ENCODE measurements at regions not wholly inside any gene's neighbourhood (a gene's known extent, or its start where the extent isn't known, plus 50 kb on each side); places are given as distances from the start of the nearest gene placed in this dataset.
A peak's percentile ranks its signal among the peaks of the same experiment; 100 is the strongest.

GRCh38 chr12:111086947-111087700 lies 166.7 kb upstream of the MYL2 start:
- Histone ChIP-seq H3K9me3 (ENCODE audit: control insufficient read depth, insufficient read depth, low read length) (peaks cover 2% of the 10 kb centered on the region), H3K36me3 (ENCODE audit: control insufficient read depth, insufficient read depth, low read length) (no peaks in the 10 kb centered on the region), H3K9ac (ENCODE audit: low read depth, low read length) (no peak overlapping the region), H3K4me1 (ENCODE audit: control insufficient read depth, insufficient read depth, low read length) (peaks cover 3% of the 10 kb centered on the region), H3K27me3 (ENCODE audit: control insufficient read depth, insufficient read depth, low read length) (no peaks in the 10 kb centered on the region), H3K4me3 (ENCODE audit: low read depth, low read length) (no peak overlapping the region)

GRCh38 chr12:111085096-111085495 lies 164.7 kb upstream of the MYL2 start:
- no peaks in the 10 kb centered on the region for H3K36me3 ChIP-seq (ENCODE audit: control insufficient read depth, insufficient read depth, low read length)
- H3K4me1 ChIP-seq (ENCODE audit: control insufficient read depth, insufficient read depth, low read length) = peaks cover 3% of the 10 kb centered on the region
- H3K9ac ChIP-seq (ENCODE audit: low read depth, low read length) = no peak overlapping the region
- H3K27me3 ChIP-seq (ENCODE audit: control insufficient read depth, insufficient read depth, low read length) = no peaks in the 10 kb centered on the region
- H3K9me3 ChIP-seq (ENCODE audit: control insufficient read depth, insufficient read depth, low read length) = peaks cover 2% of the 10 kb centered on the region
- H3K4me3 ChIP-seq (ENCODE audit: low read depth, low read length) = no peak overlapping the region

DNA sequence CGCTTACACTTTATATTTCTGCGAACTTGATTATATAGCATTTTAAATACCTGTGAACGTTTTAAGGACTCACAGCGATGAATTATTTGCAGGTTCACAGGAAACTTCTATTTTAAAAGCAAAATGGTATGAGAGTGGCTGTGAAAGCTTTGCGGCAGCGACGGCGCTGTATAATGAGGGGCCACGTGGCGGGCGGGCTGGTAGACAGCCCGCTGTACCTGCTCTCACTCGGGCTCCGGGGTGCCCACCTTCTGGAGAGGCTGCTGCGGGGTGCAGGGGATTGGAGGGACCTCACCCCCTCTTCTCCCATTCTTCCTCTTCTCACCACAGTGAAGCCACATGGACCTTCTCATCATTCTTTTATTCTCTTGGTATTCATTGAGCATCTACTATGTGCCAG lies 164.2 kb upstream of the MYL2 start:
- H3K4me3 ChIP-seq (ENCODE audit: low read depth, low read length) = no peak overlapping the region
- H3K9ac ChIP-seq (ENCODE audit: low read depth, low read length) = no peak overlapping the region
- H3K36me3 ChIP-seq (ENCODE audit: control insufficient read depth, insufficient read depth, low read length) = no peaks in the 10 kb centered on the region
- H3K4me1 ChIP-seq (ENCODE audit: control insufficient read depth, insufficient read depth, low read length) = peaks cover 3% of the 10 kb centered on the region
- H3K27me3 ChIP-seq (ENCODE audit: control insufficient read depth, insufficient read depth, low read length) = no peaks in the 10 kb centered on the region
- H3K9me3 ChIP-seq (ENCODE audit: control insufficient read depth, insufficient read depth, low read length) = peaks cover 2% of the 10 kb centered on the region

DNA sequence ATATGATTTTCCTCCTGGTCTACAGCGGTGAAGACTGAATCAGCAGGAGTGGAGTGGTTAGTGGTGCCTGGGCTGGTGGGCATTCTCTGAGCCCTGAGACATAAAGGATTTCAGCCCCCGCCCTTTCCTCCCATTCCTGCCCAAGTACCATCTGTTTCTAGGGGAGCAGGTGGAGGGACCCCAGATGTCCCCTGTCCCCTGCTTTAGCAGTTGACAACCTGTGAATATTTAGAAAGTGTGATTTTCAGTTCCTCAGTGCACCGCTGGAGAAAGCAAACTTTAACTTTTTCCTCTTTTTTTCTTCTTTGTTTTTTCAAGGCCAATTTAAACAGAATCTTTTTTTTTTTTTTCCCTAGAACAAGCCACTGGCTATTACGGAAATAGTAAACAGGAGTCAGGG lies 163.8 kb upstream of the MYL2 start:
- H3K4me3 ChIP-seq (ENCODE audit: low read depth, low read length) = no peak overlapping the region
- no peaks in the 10 kb centered on the region for H3K27me3 ChIP-seq (ENCODE audit: control insufficient read depth, insufficient read depth, low read length)
- H3K4me1 ChIP-seq (ENCODE audit: control insufficient read depth, insufficient read depth, low read length) = peaks cover 3% of the 10 kb centered on the region
- H3K9me3 ChIP-seq (ENCODE audit: control insufficient read depth, insufficient read depth, low read length) = peaks cover 2% of the 10 kb centered on the region
- H3K36me3 ChIP-seq (ENCODE audit: control insufficient read depth, insufficient read depth, low read length) = no peaks in the 10 kb centered on the region
- H3K9ac ChIP-seq (ENCODE audit: low read depth, low read length) = no peak overlapping the region

DNA sequence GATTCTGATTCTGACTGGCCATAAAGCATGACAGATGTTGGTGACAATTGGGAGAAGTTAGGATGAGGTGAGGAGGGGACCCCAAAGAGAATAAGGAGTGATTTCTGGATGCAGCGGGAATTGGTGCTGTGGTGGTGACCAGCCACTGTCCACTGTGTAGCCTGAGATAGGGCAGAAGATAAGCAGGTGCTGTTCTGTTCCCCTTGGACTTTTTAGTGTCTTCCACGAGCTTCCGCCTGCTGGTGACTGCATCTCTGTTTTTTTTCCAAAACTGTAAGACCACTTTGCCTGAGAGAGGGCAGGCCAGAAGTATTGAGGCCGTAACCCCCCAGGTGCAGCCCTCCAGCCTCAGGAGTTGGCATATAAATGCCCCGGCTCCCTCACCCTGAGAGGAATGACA lies 161.2 kb upstream of the MYL2 start:
- Histone ChIP-seq H3K27me3 (ENCODE audit: control insufficient read depth, insufficient read depth, low read length) (no peaks in the 10 kb centered on the region), H3K9ac (ENCODE audit: low read depth, low read length) (no peak overlapping the region), H3K9me3 (ENCODE audit: control insufficient read depth, insufficient read depth, low read length) (peaks cover 2% of the 10 kb centered on the region), H3K4me3 (ENCODE audit: low read depth, low read length) (no peak overlapping the region), H3K4me1 (ENCODE audit: control insufficient read depth, insufficient read depth, low read length) (peaks cover 3% of the 10 kb centered on the region), H3K36me3 (ENCODE audit: control insufficient read depth, insufficient read depth, low read length) (no peaks in the 10 kb centered on the region)

- H3K9me3 ChIP-seq (ENCODE audit: control insufficient read depth, insufficient read depth, low read length) = no peaks in the 10 kb centered on the region
- no peaks in the 10 kb centered on the region for H3K27me3 ChIP-seq (ENCODE audit: control insufficient read depth, insufficient read depth, low read length)
- H3K4me3 ChIP-seq (ENCODE audit: low read depth, low read length) = no peak overlapping the region
These were observed 158.4 kb upstream of the MYL2 start for GRCh38 chr12:111078731-111079130.

GRCh38 chr12:111076611-111077451 lies 156.5 kb upstream of the MYL2 start:
- Histone ChIP-seq H3K9ac (ENCODE audit: low read depth, low read length) (no peak overlapping the region), H3K9me3 (ENCODE audit: control insufficient read depth, insufficient read depth, low read length) (no peaks in the 10 kb centered on the region), H3K4me3 (ENCODE audit: low read depth, low read length) (no peak overlapping the region), H3K36me3 (ENCODE audit: control insufficient read depth, insufficient read depth, low read length) (no peaks in the 10 kb centered on the region), H3K4me1 (ENCODE audit: control insufficient read depth, insufficient read depth, low read length) (peaks cover 7% of the 10 kb centered on the region), H3K27me3 (ENCODE audit: control insufficient read depth, insufficient read depth, low read length) (no peaks in the 10 kb centered on the region)

More at GRCh38 chr12:111078731-111079130, 158.4 kb upstream of the MYL2 start:
- Histone ChIP-seq H3K9ac (ENCODE audit: low read depth, low read length) (no peak overlapping the region), H3K4me1 (ENCODE audit: control insufficient read depth, insufficient read depth, low read length) (peaks cover 4% of the 10 kb centered on the region), H3K36me3 (ENCODE audit: control insufficient read depth, insufficient read depth, low read length) (no peaks in the 10 kb centered on the region)

- Histone ChIP-seq H3K27me3 (ENCODE audit: control insufficient read depth, insufficient read depth, low read length) (no peaks in the 10 kb centered on the region), H3K9ac (ENCODE audit: low read depth, low read length) (no peak overlapping the region), H3K4me3 (ENCODE audit: low read depth, low read length) (no peak overlapping the region), H3K9me3 (ENCODE audit: control insufficient read depth, insufficient read depth, low read length) (no peaks in the 10 kb centered on the region), H3K4me1 (ENCODE audit: control insufficient read depth, insufficient read depth, low read length) (peaks cover 9% of the 10 kb centered on the region), H3K36me3 (ENCODE audit: control insufficient read depth, insufficient read depth, low read length) (no peaks in the 10 kb centered on the region)
These were observed 155.8 kb upstream of the MYL2 start for GRCh38 chr12:111076199-111076598.

- no peaks in the 10 kb centered on the region for H3K9me3 ChIP-seq (ENCODE audit: control insufficient read depth, insufficient read depth, low read length)
- peaks cover 9% of the 10 kb centered on the region for H3K4me1 ChIP-seq (ENCODE audit: control insufficient read depth, insufficient read depth, low read length)
- H3K27me3 ChIP-seq (ENCODE audit: control insufficient read depth, insufficient read depth, low read length) = no peaks in the 10 kb centered on the region
- no peak overlapping the region for H3K9ac ChIP-seq (ENCODE audit: low read depth, low read length)
- no peaks in the 10 kb centered on the region for H3K36me3 ChIP-seq (ENCODE audit: control insufficient read depth, insufficient read depth, low read length)
- no peak overlapping the region for H3K4me3 ChIP-seq (ENCODE audit: low read depth, low read length)
These were observed 154.6 kb upstream of the MYL2 start for GRCh38 chr12:111074965-111075364.

DNA sequence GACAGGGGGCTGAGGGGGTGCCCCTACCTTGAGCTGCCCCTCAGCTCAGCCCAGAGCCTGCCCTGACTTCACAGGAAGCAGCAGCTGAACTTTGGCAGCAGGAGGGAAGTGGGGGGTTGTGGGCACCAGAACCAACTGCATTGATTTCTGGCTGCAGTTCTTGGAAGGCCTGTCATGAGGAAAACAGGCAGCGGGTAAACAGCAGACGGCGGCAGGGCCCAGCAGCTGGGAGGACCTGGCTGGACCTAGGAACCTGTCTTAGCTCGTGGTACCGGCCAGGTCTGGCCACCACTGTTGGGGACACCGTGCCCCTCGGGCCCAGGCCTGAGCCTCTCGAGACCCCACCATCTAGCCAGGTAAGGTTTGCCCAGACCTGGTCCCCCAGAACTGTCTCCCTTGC lies 154.2 kb upstream of the MYL2 start:
- Histone ChIP-seq H3K4me3 (ENCODE audit: low read depth, low read length) (no peak overlapping the region), H3K36me3 (ENCODE audit: control insufficient read depth, insufficient read depth, low read length) (no peaks in the 10 kb centered on the region), H3K9ac (ENCODE audit: low read depth, low read length) (peak overlapping the region; percentile 28), H3K9me3 (ENCODE audit: control insufficient read depth, insufficient read depth, low read length) (no peaks in the 10 kb centered on the region), H3K4me1 (ENCODE audit: control insufficient read depth, insufficient read depth, low read length) (peaks cover 9% of the 10 kb centered on the region), H3K27me3 (ENCODE audit: control insufficient read depth, insufficient read depth, low read length) (no peaks in the 10 kb centered on the region)

- H3K4me3 ChIP-seq (ENCODE audit: low read depth, low read length) = no peak overlapping the region
- no peaks in the 10 kb centered on the region for H3K36me3 ChIP-seq (ENCODE audit: control insufficient read depth, insufficient read depth, low read length)
- no peak overlapping the region for H3K9ac ChIP-seq (ENCODE audit: low read depth, low read length)
- no peaks in the 10 kb centered on the region for H3K27me3 ChIP-seq (ENCODE audit: control insufficient read depth, insufficient read depth, low read length)
- H3K9me3 ChIP-seq (ENCODE audit: control insufficient read depth, insufficient read depth, low read length) = no peaks in the 10 kb centered on the region
- H3K4me1 ChIP-seq (ENCODE audit: control insufficient read depth, insufficient read depth, low read length) = peaks cover 9% of the 10 kb centered on the region
These were observed 153.0 kb upstream of the MYL2 start for GRCh38 chr12:111073370-111073769.

DNA sequence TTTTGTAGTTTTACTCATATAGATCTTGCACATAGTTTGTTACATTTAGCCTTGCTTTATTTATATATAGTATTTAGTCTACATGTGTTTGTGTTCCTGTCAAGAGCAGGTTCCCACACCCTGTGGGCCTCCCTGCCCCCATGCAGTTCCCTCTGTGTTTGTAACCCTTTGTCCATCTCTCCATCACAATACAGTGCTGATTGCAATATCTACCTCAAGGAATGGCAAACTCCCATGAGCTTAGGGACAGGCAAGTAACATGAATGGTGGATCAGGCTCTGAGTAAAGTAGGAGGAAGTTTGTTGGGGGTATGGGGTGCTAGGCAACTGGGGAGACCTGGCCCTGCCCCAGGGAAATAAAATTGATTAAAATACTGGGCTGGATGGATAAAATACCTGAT lies 151.9 kb upstream of the MYL2 start:
- H3K9me3 ChIP-seq (ENCODE audit: control insufficient read depth, insufficient read depth, low read length) = no peaks in the 10 kb centered on the region
- H3K36me3 ChIP-seq (ENCODE audit: control insufficient read depth, insufficient read depth, low read length) = no peaks in the 10 kb centered on the region
- no peak overlapping the region for H3K9ac ChIP-seq (ENCODE audit: low read depth, low read length)
- peaks cover 9% of the 10 kb centered on the region for H3K4me1 ChIP-seq (ENCODE audit: control insufficient read depth, insufficient read depth, low read length)
- H3K4me3 ChIP-seq (ENCODE audit: low read depth, low read length) = no peak overlapping the region
- no peaks in the 10 kb centered on the region for H3K27me3 ChIP-seq (ENCODE audit: control insufficient read depth, insufficient read depth, low read length)

All from iPS-15b (cell line).